ENCODE measurements at regions not wholly inside any gene's neighbourhood (a gene's known extent, or its start where the extent isn't known, plus 50 kb on each side); places are given as distances from the start of the nearest gene placed in this dataset.

- TF ChIP-seq CTCF (IDR thresholded peaks at IDR 0.05) (no peak), POLR2A (IDR thresholded peaks at IDR 0.05) (no peak)
These were observed 173.1 kb upstream of the RFC3 start for GRCh38 chr13:33644581-33645543.

Data from ovary (tissue), 3 donors.